Subcutaneous abdominal adipose tissue (tissue), 5 donors: ENCODE measurements at regions not wholly inside any gene's neighbourhood (a gene's known extent, or its start where the extent isn't known, plus 50 kb on each side); places are given as distances from the start of the nearest gene placed in this dataset.

Experiments used
- H3K27ac ChIP-seq: one replicate; pipeline ENCODE4 v1.7.0; 2013; ENCODE audit warnings: low read depth, mild to moderate bottlenecking, inconsistent platforms, low read length, moderate library complexity
- H3K27me3 ChIP-seq, 5 donors: one replicate each; pipeline ENCODE4 v1.7.0; 2013; ENCODE audit warnings: low read length in 5 of 5, inconsistent platforms in 1 of 5; ENCODE audit not compliant: control insufficient read depth in 5 of 5, insufficient read depth in 4 of 5
- H3K36me3 ChIP-seq, 5 donors: one replicate each; pipeline ENCODE4 v1.7.0; 2013; ENCODE audit warnings: low read length in 5 of 5; ENCODE audit not compliant: control insufficient read depth in 5 of 5, insufficient read depth in 5 of 5
- H3K4me1 ChIP-seq, 5 donors: one replicate each; pipeline ENCODE4 v1.7.0; 2013; ENCODE audit warnings: low read length in 5 of 5, mild to moderate bottlenecking in 3 of 5, moderate library complexity in 1 of 5; ENCODE audit not compliant: control insufficient read depth in 5 of 5, insufficient read depth in 5 of 5
- H3K4me3 ChIP-seq, 5 donors: one replicate each; pipeline ENCODE4 v1.7.0; 2013; ENCODE audit warnings: low read length in 5 of 5, low read depth in 1 of 5
- H3K9ac ChIP-seq, 5 donors: one replicate each; pipeline ENCODE4 v1.7.0; 2013; ENCODE audit warnings: low read length in 5 of 5, mild to moderate bottlenecking in 4 of 5, moderate library complexity in 3 of 5
- H3K9me3 ChIP-seq, 5 donors: one replicate each; pipeline ENCODE4 v1.7.0; 2013; ENCODE audit warnings: low read length in 5 of 5; ENCODE audit not compliant: control insufficient read depth in 5 of 5
- donor health status: healthy.
- donor health status: healthy.
- donor health status: healthy.
- donor health status: healthy.
- donor health status: healthy.

DNA sequence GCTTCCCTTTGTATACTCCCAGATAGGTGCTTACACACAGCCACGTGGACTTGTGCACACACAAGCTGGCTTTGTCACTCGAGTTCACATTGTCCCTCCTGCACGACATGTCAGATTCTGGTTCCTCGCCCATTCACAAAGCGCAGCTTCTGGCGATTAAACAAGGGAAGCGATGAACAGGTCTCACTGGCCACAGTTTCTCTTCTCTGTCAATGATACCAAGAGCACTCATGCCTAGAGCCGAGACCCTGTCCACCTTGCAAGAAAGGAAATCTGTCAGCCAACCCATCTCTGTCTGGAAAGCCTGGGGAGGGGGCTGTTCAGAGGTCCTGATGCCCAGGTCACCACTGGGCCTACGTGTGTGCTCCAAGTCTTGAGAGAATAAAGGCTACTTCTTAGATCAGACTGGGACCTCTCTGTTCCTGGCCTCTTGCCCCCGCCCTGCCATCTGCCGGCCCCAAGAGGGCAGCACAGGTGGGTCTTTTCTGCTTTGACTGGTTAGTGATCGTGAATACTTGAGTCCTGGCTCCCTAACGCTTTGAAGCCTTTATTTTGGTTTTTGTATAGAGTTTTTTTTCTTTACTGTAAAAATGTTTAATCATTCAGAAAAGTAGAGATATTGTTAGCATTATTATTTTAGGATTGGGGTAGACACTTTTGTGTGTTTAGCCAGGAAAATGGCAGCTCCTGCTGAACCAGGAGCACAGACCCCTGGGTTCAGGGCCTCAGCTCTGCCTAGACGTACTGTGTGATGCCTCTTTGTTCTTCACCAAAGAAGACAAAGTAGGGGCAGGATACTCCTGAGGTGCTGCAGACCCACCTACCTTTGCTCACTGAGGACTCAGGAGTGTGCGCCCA lies 104.7 kb downstream of the MRM1 start:
- peaks cover 5 to 30% (median 16%) of the 10 kb centered on the region in 5 donors for H3K27me3 ChIP-seq
- peaks cover 0 to 7% (median 6%) of the 10 kb centered on the region in 5 donors for H3K4me1 ChIP-seq
- H3K36me3 ChIP-seq, result no peaks in the 10 kb centered on the region
- H3K27ac ChIP-seq, result no peak overlapping the region
- H3K9ac ChIP-seq, result no peak overlapping the region
- no peak overlapping the region for H3K4me3 ChIP-seq
- no peaks in the 10 kb centered on the region for H3K9me3 ChIP-seq

DNA sequence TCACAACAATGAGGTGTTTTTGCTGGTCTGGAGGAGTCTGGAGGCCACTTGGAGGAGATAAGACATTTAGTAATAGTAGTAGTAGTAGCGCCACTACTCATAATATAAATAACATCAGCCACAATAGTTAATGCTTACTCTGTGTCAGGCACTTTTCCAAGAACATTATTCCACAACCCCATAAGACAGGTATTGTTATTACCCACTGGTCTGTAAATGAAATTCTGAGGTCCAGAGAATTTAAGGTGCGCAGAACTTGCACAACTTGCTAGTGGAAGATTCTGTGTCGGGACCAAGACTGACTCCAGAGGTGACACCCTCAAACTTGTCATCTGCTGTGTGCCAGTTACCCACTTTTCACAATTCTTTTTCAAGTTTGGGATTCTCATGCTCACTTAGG lies 106.5 kb downstream of the MRM1 start:
- Histone ChIP-seq H3K9ac (no peak overlapping the region), H3K27ac (no peak overlapping the region), H3K36me3 (no peaks in the 10 kb centered on the region), H3K9me3 (no peaks in the 10 kb centered on the region), H3K4me1 (peaks cover 0 to 7% (median 6%) of the 10 kb centered on the region in 5 donors), H3K4me3 (no peak overlapping the region), H3K27me3 (peaks cover 5 to 18% (median 15%) of the 10 kb centered on the region in 5 donors)

DNA sequence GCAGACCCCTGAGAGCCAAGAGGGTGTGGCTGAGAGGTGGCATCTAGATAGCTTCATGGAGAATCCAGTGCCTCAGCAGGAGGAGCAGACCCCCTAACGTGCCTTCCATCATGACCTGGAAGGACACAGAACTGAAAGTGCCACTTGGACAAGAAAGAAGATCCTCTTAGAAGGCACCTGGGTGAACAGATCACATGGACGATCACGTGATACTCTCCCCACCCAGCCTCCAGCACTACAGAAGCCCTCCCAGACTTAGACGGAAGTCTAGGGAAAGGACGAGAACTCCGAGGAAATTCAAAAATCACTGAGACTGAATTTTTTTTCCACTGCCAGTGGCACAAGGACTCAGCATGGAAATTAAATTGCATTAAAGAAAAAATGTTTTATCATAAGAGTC lies 113.4 kb downstream of the MRM1 start:
- Histone ChIP-seq H3K27me3 (peaks cover 0 to 7% (median 2%) of the 10 kb centered on the region in 5 donors), H3K27ac (no peak overlapping the region), H3K4me3 (no peak overlapping the region)

DNA sequence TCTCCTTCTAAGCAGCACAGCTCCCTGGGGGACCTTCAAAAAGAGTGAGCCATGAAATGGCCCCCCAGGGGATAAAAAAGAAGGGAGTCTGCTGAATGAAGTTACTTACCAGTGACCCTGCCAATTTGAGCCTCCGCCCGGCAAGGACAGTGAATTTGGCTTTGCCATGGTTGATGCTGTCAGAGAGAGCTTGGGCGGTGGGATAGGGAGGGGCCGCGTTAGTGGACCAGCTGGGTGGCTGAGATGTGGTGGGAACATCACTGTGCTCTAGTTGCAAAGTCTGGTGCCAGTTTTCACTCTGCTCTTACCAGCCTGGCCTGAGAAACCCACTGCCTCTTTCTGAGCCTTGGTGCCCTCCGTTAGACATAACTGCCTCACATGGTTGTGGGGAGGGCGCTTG lies 114.6 kb downstream of the MRM1 start:
- no peaks in the 10 kb centered on the region for H3K9me3 ChIP-seq
- H3K27me3 ChIP-seq, result peaks cover 0 to 7% (median 2%) of the 10 kb centered on the region in 5 donors
- no peak overlapping the region for H3K9ac ChIP-seq
- no peaks in the 10 kb centered on the region for H3K36me3 ChIP-seq
- no peak overlapping the region for H3K27ac ChIP-seq
- no peak overlapping the region for H3K4me3 ChIP-seq
- H3K4me1 ChIP-seq, result no peaks in the 10 kb centered on the region

More for the DNA sequence above, 113.4 kb downstream of the MRM1 start:
- Histone ChIP-seq H3K4me1 (no peaks in the 10 kb centered on the region), H3K9me3 (no peaks in the 10 kb centered on the region), H3K36me3 (no peaks in the 10 kb centered on the region), H3K9ac (no peak overlapping the region)

DNA sequence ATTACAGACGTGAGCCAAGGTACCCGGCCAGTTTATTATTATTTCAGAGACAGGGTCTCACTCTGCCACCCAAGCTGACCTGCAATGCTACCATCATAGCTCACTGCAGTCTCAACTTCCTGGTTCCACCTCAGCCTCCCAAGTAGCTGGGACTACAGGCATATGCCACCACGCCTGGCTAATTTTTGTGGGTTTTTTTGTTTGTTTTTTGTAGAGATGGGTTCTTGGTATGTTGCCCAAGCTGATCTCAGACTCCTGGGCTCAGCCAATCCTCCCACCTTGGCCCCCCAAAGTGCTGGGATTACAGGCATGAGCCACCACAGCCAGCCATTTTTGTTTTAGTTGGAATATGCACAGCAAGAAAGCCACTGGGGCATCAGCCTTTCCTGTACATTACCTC lies 115.7 kb downstream of the MRM1 start:
- no peak overlapping the region for H3K27ac ChIP-seq
- H3K4me1 ChIP-seq, result peaks cover 0 to 7% (median 5%) of the 10 kb centered on the region in 5 donors
- H3K4me3 ChIP-seq, result no peak overlapping the region
- no peaks in the 10 kb centered on the region for H3K9me3 ChIP-seq
- H3K36me3 ChIP-seq, result no peaks in the 10 kb centered on the region
- peaks cover 0 to 7% (median 2%) of the 10 kb centered on the region in 5 donors for H3K27me3 ChIP-seq
- H3K9ac ChIP-seq, result no peak overlapping the region

DNA sequence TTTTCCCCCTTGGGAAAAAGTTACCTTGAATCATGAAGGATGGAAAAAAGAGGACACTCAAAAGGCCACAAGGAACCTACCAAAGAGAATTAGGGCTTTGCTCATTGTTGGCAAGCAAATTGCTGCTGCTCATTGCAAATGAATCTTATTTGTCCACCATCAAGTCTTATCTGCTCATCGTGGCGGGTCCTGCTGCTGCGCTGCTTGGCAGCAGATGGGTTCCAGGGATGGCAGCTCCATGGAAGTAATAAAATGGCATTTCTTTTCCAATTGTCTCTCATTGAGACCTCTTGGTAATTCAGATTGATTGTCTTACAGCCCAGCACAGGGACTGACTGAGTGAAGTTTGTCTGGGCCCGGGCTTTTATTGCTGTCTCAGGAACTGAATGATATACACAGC lies 118.7 kb downstream of the MRM1 start:
- Histone ChIP-seq H3K4me1 (peaks cover 0 to 14% (median 13%) of the 10 kb centered on the region in 5 donors), H3K4me3 (no peak overlapping the region), H3K27me3 (peaks cover 0 to 3% (median 2%) of the 10 kb centered on the region in 5 donors), H3K9me3 (no peaks in the 10 kb centered on the region), H3K27ac (no peak overlapping the region), H3K36me3 (no peaks in the 10 kb centered on the region), H3K9ac (no peak overlapping the region)

DNA sequence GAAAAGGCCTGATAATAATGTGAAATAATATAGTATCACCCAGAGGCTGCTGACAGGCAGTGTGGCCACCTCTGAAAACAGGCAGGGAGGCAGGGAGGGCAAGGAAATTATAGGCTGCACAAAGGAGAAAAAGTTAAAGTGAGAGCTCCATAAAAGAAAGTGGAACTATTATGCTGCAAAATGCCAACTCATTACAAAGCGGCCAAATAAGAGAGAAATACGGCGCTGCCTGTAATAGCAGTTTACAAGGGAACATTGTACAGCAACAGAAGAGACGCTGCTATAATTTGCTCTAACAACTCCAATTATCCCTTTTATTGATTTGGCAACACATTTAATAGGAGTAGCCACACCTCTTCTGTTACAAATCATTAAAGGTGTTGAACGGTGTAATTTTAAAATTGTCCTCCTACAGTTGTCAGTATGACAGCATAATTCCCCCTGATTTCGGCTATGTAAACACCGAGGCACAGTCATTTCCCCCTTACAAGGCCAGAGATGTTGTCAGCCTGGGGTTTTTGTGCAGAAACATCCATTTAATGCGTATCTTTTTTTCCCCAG lies 120.3 kb downstream of the MRM1 start:
- Histone ChIP-seq H3K4me3 (peak overlapping the region; percentile 54 to 68 (median 61)), H3K36me3 (no peaks in the 10 kb centered on the region), H3K9ac (peak overlapping the region in 2 of 5 donors; percentile 11 to 42), H3K27me3 (peaks cover 0 to 4% (median 2%) of the 10 kb centered on the region in 5 donors), H3K27ac (no peak overlapping the region), H3K9me3 (no peaks in the 10 kb centered on the region), H3K4me1 (peaks cover 0 to 14% (median 13%) of the 10 kb centered on the region in 5 donors)

DNA sequence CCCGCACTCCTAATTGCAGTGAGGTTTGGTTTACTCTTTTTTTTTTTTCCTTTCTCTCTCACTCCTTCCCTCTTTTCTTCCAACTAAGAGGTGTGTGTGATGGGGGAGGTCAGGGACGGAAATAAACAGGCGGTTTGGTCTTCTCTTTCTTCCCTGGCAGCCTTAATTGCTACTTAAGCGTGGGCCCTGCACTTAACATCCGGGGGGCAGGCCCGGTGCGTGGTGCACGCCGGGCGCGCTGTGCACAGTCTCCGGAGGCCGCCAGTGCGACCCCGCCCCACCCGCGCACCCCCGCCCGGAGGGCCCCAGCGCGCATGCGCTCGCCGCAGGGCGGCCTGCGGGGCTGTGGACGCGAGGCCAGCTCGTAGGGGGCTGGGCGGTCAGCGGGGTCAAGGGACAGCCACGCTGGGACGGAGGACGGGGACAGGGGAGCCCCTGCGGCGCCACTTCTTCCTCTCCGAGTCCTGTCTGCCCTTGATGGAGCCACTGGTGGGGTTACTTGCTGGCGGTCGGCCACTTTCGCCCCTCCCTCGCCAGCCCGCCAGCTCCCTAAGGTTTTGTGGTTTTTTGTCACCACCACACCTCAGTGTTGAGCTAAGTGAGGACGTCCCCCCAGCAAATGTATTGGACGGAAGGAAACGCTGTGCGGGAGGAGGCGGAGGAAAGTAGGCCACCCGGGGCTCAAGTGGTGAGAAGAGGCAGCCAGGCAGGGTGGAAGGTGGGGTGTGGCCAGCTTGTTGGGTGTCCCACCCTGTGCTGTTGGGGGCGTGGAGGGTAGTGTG lies 120.9 kb downstream of the MRM1 start:
- Histone ChIP-seq H3K4me1 (peaks cover 0 to 14% (median 13%) of the 10 kb centered on the region in 5 donors), H3K4me3 (peak overlapping the region; percentile 54 to 68 (median 61)), H3K9ac (peak overlapping the region in 4 of 5 donors; percentile 2 to 57 (median 47)), H3K9me3 (no peaks in the 10 kb centered on the region), H3K27ac (no peak overlapping the region), H3K36me3 (no peaks in the 10 kb centered on the region), H3K27me3 (peaks cover 0 to 8% (median 2%) of the 10 kb centered on the region in 5 donors)

DNA sequence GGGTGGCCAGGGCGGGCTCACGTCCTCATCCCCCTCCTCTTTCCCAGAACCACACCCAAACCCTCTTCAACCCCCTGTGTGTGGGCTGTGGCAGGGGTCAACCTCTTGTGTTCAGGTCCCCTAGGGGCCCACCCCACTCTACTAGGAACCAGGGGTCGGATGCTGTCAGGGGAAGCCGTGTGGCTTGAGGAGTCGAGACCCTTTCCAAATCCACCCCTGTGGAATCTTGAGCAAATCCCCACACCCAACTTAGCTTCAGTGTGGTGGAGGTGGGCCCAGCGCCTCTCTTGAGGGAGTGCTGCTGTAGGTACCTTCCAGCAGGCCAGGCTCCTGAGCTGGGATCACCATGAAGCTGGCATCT lies 121.5 kb downstream of the MRM1 start:
- Histone ChIP-seq H3K9ac (peak overlapping the region in 1 of 5 donors; percentile 52), H3K36me3 (no peaks in the 10 kb centered on the region), H3K27me3 (peaks cover 2 to 11% (median 6%) of the 10 kb centered on the region in 5 donors), H3K27ac (no peak overlapping the region), H3K9me3 (no peaks in the 10 kb centered on the region), H3K4me1 (peaks cover 0 to 14% (median 13%) of the 10 kb centered on the region in 5 donors), H3K4me3 (peak overlapping the region in 4 of 5 donors; percentile 54 to 68 (median 60))
